NCI-H226 (cell line): ENCODE measurements at regions not wholly inside any gene's neighbourhood (a gene's known extent, or its start where the extent isn't known, plus 50 kb on each side); places are given as distances from the start of the nearest gene placed in this dataset.

Experiments
- DNase-seq: peaks from one replicate; pipeline ENCODE4 v3.0.0-alpha.2; 2015

GRCh38 chr1:168454211-168454815 is 89.5 kb downstream of the XCL2 start:
- DNase-seq, result peak; percentile 76

DNA sequence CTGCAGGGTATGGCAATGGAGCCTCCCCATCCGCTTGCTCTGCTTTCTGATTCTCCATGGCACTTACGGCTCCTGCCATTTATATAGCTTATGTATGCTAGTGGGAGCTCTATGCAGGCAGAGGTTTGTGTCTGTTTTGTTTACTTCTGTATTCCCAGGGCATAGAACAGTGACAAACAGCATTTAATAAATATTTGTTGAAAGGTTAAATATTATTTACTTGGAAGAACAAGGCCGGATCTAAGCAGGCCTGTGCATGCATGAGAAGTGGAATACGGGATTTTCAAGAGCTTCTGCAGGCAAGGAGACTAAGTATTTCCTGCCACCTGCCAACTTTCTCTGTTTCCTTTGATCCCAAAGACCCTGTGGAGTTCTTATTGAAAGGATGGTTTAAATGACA is 90.7 kb downstream of the XCL2 start:
- DNase-seq, result no peak

DNA sequence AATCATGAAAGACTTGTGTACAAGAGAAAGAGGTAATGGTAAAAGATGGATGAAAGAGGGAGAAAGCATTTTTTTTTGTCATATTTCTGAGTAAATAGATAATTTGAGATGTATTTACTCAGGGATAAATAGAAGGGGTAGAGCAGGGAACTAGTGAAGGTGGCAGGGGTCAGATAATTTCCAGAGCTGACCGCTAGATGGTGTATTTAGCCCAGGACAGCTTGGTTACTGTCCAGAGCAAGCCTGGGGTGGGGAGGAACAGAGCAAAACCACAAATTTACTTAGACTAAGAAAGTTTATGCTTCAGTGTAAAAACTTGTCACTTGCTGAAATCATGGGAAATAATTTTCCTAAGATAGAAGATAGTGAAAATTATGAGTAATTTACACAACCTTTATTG is 91.5 kb downstream of the XCL2 start:
- no peak for DNase-seq

- no peak for DNase-seq
Observed at GRCh38 chr1:168447871-168448270, 95.9 kb downstream of the XCL2 start.

- no peak for DNase-seq
Observed at GRCh38 chr1:168446081-168446480, 97.7 kb downstream of the XCL2 start.

DNA sequence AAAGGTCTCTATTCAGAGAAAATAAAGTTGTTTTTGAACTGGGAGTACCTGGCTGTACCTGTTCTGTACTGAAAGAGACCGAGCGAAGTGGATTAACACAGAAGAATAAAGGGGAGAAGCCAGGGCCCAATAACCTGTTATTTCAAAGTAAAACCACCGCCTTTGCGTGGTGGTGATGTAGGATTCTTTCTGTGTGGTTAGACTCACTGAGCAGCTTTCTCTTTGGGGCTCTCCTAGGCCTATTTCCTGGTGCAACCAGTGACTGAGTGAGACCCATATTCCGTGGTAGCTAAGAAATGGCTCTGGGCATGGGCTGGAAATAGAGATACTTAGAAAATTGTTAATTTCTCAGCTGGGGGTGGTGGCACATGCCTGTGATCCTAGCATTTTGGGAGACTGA is 99.9 kb downstream of the XCL2 start:
- DNase-seq, result no peak

DNA sequence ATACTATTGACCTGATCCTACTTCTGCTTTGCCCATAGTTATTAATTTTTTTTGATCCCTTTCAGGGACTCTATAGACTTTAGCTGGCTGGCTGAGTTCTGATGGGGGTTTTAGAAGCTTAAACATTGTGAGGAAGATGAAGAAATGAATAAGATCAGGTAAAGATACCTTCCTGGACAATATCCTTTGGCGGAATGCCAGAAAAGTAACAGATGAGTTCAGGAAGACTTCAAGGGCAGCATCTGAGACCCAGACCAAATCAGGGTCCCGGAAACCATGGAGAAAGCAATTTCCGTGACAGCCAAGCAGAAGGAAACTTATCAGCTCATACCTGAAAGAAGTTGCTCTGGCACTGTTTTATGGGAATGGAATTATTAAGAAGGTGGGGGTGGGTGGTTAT is 100.4 kb downstream of the XCL2 start:
- no peak for DNase-seq

DNA sequence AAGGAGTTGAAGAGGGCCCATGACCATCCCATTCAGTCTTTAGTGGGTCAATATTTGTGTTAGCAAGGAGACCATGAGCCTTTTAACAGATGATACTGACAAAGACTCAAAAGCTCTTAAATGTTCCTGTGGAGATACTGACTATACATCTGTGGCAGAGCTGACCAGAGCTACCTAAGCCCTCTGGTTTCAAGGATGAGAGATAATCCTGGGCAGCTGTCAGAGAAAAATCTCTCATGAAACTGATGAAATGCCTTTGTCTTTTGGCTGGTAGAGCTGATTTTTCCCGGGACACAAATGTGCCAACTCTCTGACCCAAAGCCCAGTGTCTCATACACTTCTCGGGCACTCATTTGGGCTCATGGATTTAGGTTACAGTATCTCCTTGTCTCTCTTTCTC is 100.9 kb downstream of the XCL2 start:
- no peak for DNase-seq

DNA sequence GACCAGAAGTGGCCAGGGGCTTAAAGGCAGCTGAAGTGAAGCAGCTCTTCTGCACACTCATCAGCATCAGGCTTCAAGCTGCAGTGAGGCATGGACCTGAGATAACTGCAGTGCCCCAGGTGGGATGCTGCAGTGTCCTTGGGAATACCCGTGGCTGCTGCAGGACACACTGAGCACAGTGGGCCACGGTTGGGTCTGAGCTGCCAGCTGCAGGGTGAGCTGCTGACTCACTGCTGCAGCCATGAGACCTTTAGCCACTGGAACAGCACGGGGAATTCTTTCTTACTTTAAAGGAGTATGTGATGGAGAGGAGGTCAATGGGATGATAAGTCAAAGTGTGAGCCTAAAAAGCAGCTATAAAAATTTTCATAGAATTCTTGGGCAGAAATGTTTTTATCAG is 102.1 kb downstream of the XCL2 start:
- no peak for DNase-seq

DNA sequence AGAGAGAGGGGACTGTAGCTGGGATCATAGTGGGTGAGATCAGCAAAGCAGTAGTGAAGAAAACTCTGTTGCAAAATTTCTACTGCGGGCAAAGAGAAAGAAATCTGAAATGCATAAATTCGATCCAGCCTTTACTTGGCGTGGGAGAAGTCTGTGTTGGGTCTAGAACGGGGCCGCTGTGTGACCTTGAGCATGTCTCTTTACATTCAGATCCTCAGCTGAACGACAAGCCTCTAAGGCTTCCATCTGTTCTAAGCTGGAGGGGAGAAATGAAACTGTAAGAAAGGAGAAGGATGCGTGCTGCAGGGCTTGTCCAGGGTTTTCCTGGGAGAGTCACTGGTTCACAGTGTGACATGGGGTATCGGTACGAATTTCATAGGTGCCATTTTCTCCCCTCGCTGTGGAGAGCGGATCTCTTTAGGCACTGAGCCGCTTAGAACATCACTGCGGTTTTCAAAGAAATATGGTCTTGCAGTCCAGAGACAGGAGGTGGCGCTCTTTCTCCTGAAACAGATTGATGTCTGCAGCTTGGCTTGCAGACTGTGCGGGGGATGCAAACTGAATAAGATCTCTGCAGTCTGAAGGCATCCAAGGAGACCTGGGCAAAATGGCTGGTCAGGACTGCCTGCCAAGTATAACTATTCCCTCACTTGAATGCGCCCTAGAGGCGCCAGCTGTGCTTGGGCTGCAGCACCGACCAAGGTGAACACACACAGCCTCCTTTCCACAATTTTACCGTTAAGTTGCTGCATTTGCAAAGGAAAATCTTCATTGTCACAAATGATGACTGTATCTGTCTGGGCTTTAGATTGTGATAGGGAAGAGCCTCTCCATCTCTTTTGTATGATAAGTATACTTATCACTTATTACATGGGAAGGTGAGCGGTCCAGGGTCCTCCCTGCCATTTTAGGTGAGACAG is 104.1 kb downstream of the XCL2 start:
- DNase-seq, result peak; percentile 82

- no peak for DNase-seq
Observed at GRCh38 chr1:168438626-168439025, 105.2 kb downstream of the XCL2 start.

DNA sequence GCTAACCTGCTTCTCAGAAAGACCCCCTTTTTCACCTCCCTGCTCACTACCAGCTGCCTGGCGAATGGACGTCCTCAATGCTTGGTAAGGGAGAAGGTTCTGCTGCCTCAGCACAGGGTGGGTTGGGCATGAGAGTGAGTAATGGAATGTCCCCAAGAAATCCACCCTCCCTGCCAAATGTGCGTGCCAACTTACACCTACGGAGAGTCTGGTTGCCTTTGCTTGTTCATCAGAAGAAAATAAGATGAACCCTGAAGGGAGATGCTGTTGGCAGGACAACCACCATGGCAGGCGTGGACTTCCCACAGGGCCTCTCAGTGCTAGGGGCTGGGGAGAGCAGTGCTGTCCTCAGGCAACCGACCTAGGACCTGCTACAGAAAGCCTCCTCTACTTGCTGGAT is 106.0 kb downstream of the XCL2 start:
- DNase-seq, result no peak

GRCh38 chr1:168435439-168435838 is 108.4 kb downstream of the XCL2 start:
- no peak for DNase-seq

DNA sequence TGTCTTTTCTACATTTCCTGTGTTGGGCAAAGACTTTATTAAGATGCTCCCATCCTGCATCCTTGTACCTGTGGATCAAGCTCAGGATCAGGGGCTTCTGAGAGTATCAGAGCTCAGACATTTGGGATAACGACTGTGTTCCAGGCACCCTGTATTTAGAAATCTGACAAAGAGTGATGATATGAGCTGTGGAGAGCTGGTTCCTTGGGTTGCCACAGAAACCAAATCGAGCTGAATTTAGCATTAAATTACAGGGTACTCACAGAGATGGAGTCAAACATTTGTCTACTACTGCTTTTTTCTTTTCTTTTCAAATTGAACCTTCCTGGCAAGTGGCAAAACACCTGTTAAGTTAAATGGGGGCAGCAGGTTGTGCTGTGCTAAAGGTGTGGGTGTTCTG is 110.6 kb downstream of the XCL2 start:
- DNase-seq, result no peak

DNA sequence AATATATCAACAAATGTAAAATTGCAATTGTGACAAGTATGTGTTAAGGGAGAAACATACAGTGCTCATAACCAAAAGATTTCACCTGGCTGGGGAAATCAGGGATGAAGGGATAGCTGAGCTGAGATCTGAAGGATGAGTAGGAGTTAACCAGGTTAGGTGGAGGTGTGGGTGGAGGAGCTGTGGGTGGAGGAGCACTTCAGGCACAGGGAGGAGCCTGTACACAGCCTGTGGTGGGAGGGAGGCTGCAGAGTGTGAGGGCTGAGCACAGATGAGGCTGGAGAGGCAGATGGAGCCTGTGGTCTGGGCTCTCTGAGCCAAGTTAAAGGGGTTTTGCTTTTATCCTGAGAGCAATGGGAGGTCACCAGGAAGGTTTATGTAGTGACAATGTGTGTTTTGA is 111.9 kb downstream of the XCL2 start:
- no peak for DNase-seq

DNA sequence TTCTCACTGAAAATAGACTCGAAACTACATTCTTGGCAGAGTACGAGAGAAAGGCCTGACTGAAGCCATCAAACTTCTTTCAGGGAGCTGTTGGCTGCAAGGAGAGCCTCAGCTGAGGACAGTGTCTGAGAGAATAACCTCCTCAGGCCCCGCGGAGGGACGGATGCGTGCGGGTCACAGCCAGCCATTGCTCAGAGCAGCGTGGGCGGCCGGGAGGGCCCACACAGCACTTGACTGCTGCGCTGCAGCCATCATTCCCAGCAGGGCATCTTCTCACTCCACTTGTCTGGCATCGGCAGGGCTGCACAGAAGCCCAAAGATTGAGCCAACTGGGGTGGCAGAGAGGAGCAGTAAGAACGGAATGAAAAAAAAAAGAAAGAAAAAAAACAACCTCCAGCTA is 113.5 kb downstream of the XCL2 start:
- no peak for DNase-seq

GRCh38 chr1:168428063-168428731 is 115.6 kb downstream of the XCL2 start:
- peak; percentile 77 for DNase-seq

GRCh38 chr1:168427051-168427450 is 116.7 kb downstream of the XCL2 start:
- DNase-seq, result no peak

- DNase-seq, result no peak
Observed at GRCh38 chr1:168424281-168424680, 119.5 kb downstream of the XCL2 start.

GRCh38 chr1:168422203-168422847 is 121.5 kb downstream of the XCL2 start:
- no peak for DNase-seq

DNA sequence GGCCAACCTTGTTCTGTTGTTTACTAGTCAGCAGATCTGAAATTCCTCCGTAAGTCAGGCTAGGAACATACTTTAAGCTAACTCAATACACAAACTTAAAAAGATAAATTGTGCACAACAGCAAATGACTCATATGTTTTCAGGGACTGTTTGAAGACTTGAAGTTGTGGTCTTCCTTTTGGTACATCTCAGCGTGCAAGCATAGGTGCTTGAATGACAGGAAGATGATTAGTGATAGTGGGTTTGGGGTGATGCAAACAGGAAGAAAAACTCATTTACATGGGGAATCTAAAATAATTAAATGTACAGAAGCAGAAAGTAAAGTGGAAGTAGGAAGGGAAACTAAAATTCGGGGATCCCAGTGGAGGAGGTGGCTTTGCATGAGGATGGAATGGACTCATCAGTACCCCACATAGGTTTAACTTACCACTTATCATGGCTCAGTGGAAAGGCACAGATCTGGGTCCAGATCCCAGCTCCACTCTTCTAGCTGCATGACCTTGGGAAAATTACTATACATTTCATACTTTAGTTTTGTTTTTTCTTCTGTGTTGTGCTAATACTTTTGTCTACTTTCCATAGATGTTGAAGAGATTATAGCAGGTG is 122.3 kb downstream of the XCL2 start:
- DNase-seq, result no peak

DNA sequence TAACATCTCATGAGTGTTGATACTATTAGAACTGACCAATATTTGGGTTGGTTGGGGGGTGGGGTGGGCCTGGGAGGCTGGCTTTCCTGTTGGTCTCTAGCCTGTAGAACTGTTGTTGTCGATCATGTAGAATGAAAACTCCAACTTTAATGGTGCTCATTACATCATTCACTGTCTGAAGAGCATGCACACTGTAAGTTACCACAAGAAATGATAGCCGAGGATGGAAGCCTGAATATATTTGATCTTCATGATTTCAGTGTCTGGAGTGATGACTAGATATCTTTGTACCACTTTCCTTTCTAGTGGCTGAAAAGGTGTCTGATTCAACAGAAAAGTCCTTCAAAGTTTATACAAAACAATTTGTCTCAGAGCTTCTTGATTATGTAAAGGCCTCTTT is 123.6 kb downstream of the XCL2 start:
- DNase-seq, result peak; percentile 39

- DNase-seq, result peak; percentile 74
Observed at GRCh38 chr1:168419736-168420135, 124.1 kb downstream of the XCL2 start.
